ENCODE measurements at regions not wholly inside any gene's neighbourhood (a gene's known extent, or its start where the extent isn't known, plus 50 kb on each side); places are given as distances from the start of the nearest gene placed in this dataset.

GRCh38 chr20:9928955-9929354 lies 90.1 kb upstream of the PAK5 start:
- CTCF ChIA-PET: no interaction called here
- Histone ChIP-seq H3K36me3 (ENCODE audit: insufficient read depth, low read length) (no peaks in the 10 kb centered on the region), H3K4me3 (ENCODE audit: low read length) (no peak overlapping the region), H3K4me1 (ENCODE audit: insufficient read depth, low read length) (no peaks in the 10 kb centered on the region), H3K9me3 (ENCODE audit: control insufficient read depth in 1 of 2, insufficient read depth in 1 of 2, low read length in 2 of 2) (no peaks in the 10 kb centered on the region), H3K27ac (ENCODE audit: low read depth in 1 of 2, low read length in 2 of 2) (no peak overlapping the region), H3K27me3 (ENCODE audit: control insufficient read depth in 1 of 2, insufficient read depth in 2 of 2, low read length in 2 of 2) (no peaks in the 10 kb centered on the region)
- intact Hi-C loops (cut with DNase I, micrococcal nuclease): no loop called here
- H3K27ac Mint-ChIP-seq: no peak overlapping the region
- no peaks in the 10 kb centered on the region for H3K27me3 Mint-ChIP-seq
- DNase-seq (no peak), ATAC-seq (ENCODE audit: poor library complexity) (no peak)
- POLR2A ChIA-PET: no interaction called here
- no peaks in the 10 kb centered on the region for H3K9me3 Mint-ChIP-seq
- no peaks in the 10 kb centered on the region for H3K4me1 Mint-ChIP-seq (ENCODE audit: low read depth)
- no peak overlapping the region for H3K4me3 Mint-ChIP-seq
- TF ChIP-seq, protein P1, sequence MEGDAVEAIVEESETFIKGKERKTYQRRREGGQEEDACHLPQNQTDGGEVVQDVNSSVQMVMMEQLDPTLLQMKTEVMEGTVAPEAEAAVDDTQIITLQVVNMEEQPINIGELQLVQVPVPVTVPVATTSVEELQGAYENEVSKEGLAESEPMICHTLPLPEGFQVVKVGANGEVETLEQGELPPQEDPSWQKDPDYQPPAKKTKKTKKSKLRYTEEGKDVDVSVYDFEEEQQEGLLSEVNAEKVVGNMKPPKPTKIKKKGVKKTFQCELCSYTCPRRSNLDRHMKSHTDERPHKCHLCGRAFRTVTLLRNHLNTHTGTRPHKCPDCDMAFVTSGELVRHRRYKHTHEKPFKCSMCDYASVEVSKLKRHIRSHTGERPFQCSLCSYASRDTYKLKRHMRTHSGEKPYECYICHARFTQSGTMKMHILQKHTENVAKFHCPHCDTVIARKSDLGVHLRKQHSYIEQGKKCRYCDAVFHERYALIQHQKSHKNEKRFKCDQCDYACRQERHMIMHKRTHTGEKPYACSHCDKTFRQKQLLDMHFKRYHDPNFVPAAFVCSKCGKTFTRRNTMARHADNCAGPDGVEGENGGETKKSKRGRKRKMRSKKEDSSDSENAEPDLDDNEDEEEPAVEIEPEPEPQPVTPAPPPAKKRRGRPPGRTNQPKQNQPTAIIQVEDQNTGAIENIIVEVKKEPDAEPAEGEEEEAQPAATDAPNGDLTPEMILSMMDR (IDR thresholded peaks at IDR 0.05): no peak
- no peaks in the 10 kb centered on the region for H3K36me3 Mint-ChIP-seq (ENCODE audit: low read depth)

- Histone ChIP-seq H3K27me3 (ENCODE audit: control insufficient read depth in 1 of 2, insufficient read depth in 2 of 2, low read length in 2 of 2) (no peaks in the 10 kb centered on the region), H3K4me1 (ENCODE audit: insufficient read depth, low read length) (no peaks in the 10 kb centered on the region), H3K36me3 (ENCODE audit: insufficient read depth, low read length) (no peaks in the 10 kb centered on the region), H3K4me3 (ENCODE audit: low read length) (no peak overlapping the region), H3K27ac (ENCODE audit: low read depth in 1 of 2, low read length in 2 of 2) (no peak overlapping the region), H3K9me3 (ENCODE audit: control insufficient read depth in 1 of 2, insufficient read depth in 1 of 2, low read length in 2 of 2) (no peaks in the 10 kb centered on the region)
- intact Hi-C loops (cut with DNase I, micrococcal nuclease): no loop called here
- no peaks in the 10 kb centered on the region for H3K9me3 Mint-ChIP-seq
- CTCF ChIA-PET: no interaction called here
- H3K4me3 Mint-ChIP-seq: no peak overlapping the region
- H3K36me3 Mint-ChIP-seq (ENCODE audit: low read depth): no peaks in the 10 kb centered on the region
- no peak overlapping the region for H3K27ac Mint-ChIP-seq
- ATAC-seq (ENCODE audit: poor library complexity) (no peak), DNase-seq (no peak)
- POLR2A ChIA-PET: no interaction called here
- TF ChIP-seq, protein P1 (IDR thresholded peaks at IDR 0.05): no peak
- no peaks in the 10 kb centered on the region for H3K27me3 Mint-ChIP-seq
- no peaks in the 10 kb centered on the region for H3K4me1 Mint-ChIP-seq (ENCODE audit: low read depth)
Measured at GRCh38 chr20:9928281-9928737, 89.4 kb upstream of the PAK5 start.

DNA sequence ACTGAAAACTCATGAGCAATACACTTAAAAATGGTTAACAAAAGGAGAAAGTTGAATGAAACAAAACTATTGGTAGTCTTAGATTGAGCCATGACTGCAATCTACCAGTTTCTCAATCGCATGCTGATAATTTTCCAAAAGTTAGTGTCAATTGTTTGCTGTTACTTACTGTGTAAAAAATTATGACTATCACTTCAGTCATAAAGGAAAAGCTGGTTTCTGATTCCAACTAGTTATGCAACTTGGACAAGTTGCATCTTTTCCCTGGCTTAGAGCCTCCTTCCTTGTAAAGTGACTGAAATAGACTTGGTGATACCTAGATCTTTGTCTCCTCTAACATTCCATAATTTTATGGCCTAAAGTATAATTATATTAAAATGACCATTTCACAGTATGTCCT lies 88.3 kb upstream of the PAK5 start:
- H3K4me1 ChIP-seq (ENCODE audit: insufficient read depth, low read length): no peaks in the 10 kb centered on the region
- ATAC-seq (ENCODE audit: poor library complexity) (no peak), DNase-seq (no peak)
- intact Hi-C loops (cut with DNase I, micrococcal nuclease): no loop called here
- TF ChIP-seq, protein P1 (IDR thresholded peaks at IDR 0.05): no peak
- H3K27me3 ChIP-seq (ENCODE audit: control insufficient read depth in 1 of 2, insufficient read depth in 2 of 2, low read length in 2 of 2): no peaks in the 10 kb centered on the region
- H3K9me3 ChIP-seq (ENCODE audit: control insufficient read depth in 1 of 2, insufficient read depth in 1 of 2, low read length in 2 of 2): no peaks in the 10 kb centered on the region
- POLR2A ChIA-PET: no interaction called here
- Mint-ChIP-seq H3K27ac (no peak overlapping the region), H3K36me3 (ENCODE audit: low read depth) (no peaks in the 10 kb centered on the region), H3K4me3 (no peak overlapping the region), H3K4me1 (ENCODE audit: low read depth) (no peaks in the 10 kb centered on the region), H3K27me3 (no peaks in the 10 kb centered on the region), H3K9me3 (no peaks in the 10 kb centered on the region)
- no peaks in the 10 kb centered on the region for H3K36me3 ChIP-seq (ENCODE audit: insufficient read depth, low read length)
- CTCF ChIA-PET: no interaction called here
- H3K27ac ChIP-seq (ENCODE audit: low read depth in 1 of 2, low read length in 2 of 2): no peak overlapping the region
- no peak overlapping the region for H3K4me3 ChIP-seq (ENCODE audit: low read length)
